ENCODE measurements at regions not wholly inside any gene's neighbourhood (a gene's known extent, or its start where the extent isn't known, plus 50 kb on each side); places are given as distances from the start of the nearest gene placed in this dataset.

- H3K4me2 ChIP-seq: no peak overlapping the region
- H3K4me1 ChIP-seq: no peaks in the 10 kb centered on the region
- no peaks in the 10 kb centered on the region for H3K9me3 ChIP-seq
- CTCF ChIA-PET: no interaction called here
- POLR2A ChIA-PET: no interaction called here
- TF ChIP-seq ZNF302 (CRISPR knock-in tag; IDR thresholded peaks at IDR 0.05) (no peak), CBX8 (IDR thresholded peaks at IDR 0.05) (no peak)
- ATAC-seq (no peak), FAIRE-seq (no peak), DNase-seq (ENCODE audit: low read depth in 1 of 2, low spot score in 1 of 2) (no peak)
- no peak overlapping the region for H3K4me3 ChIP-seq
- no peak overlapping the region for H3K27ac ChIP-seq
- WGBS (ENCODE audit: missing lambda C conversion rate): 2% methylated on average over 2 of the region's 2 CpGs
Observed at GRCh38 chr4:79201971-79202370, 123.9 kb downstream of the NAA11 start.

GRCh38 chr4:79199743-79200142 lies 126.1 kb downstream of the NAA11 start:
- H3K4me1 ChIP-seq: no peaks in the 10 kb centered on the region
- H3K4me2 ChIP-seq: no peak overlapping the region
- no peak overlapping the region for H3K27ac ChIP-seq
- no peaks in the 10 kb centered on the region for H3K9me3 ChIP-seq
- ChIA-PET POLR2A (no interaction called here), CTCF (no interaction called here)
- 43% methylated on average over 2 of the region's 2 CpGs for WGBS (ENCODE audit: missing lambda C conversion rate)
- no peak for FAIRE-seq
- DNase-seq (ENCODE audit: low read depth in 1 of 2, low spot score in 1 of 2): no peak
- no peak for TF ChIP-seq MAX (IDR thresholded peaks at IDR 0.05)
- no peak for TF ChIP-seq ZFP36 (IDR thresholded peaks at IDR 0.05; ENCODE audit: borderline replicate concordance, partially characterized antibody)
- ATAC-seq: no peak
- no peak overlapping the region for H3K4me3 ChIP-seq

- no peaks in the 10 kb centered on the region for H3K4me1 ChIP-seq
- CTCF ChIA-PET: no interaction called here
- POLR2A ChIA-PET: no interaction called here
- no peak overlapping the region for H3K27ac ChIP-seq
- H3K9me3 ChIP-seq: no peaks in the 10 kb centered on the region
- WGBS (ENCODE audit: missing lambda C conversion rate): 18% methylated on average over 5 of the region's 5 CpGs
- ATAC-seq (no peak), DNase-seq (ENCODE audit: low read depth in 1 of 2, low spot score in 1 of 2) (no peak), FAIRE-seq (no peak)
- H3K4me3 ChIP-seq: no peak overlapping the region
- H3K4me2 ChIP-seq: no peak overlapping the region
- TF ChIP-seq HOXB5 (CRISPR knock-in tag; IDR thresholded peaks at IDR 0.05) (no peak), RNF2 (IDR thresholded peaks at IDR 0.05; ENCODE audit: borderline replicate concordance, low read depth) (no peak), E2F6 (IDR thresholded peaks at IDR 0.05; ENCODE audit: borderline replicate concordance, low read depth) (no peak), CHD2 (IDR thresholded peaks at IDR 0.05; ENCODE audit: low read length, partially characterized antibody) (no peak), RCOR1 (IDR thresholded peaks at IDR 0.05; ENCODE audit: low read depth, low read length) (no peak), HES2 (IDR thresholded peaks at IDR 0.05) (no peak), EHMT2 (IDR thresholded peaks at IDR 0.05; ENCODE audit: low read depth) (no peak), MYC (IDR thresholded peaks at IDR 0.05; ENCODE audit: borderline replicate concordance, low read length) (no peak), ZSCAN20 (CRISPR knock-in tag; IDR thresholded peaks at IDR 0.05) (no peak), CHD4 (IDR thresholded peaks at IDR 0.05; ENCODE audit: borderline replicate concordance) (no peak), RAD21 (conservative IDR thresholded peaks at IDR 0.05 in 1 of 2, IDR thresholded peaks at IDR 0.05 in 1 of 2) (no peak), JUNB (IDR thresholded peaks at IDR 0.05) (no peak), JUN (IDR thresholded peaks at IDR 0.05) (no peak), ELK1 (IDR thresholded peaks at IDR 0.05; ENCODE audit: low read depth, low read length) (no peak), NPAS2 (CRISPR knock-in tag; IDR thresholded peaks at IDR 0.05; ENCODE audit: borderline replicate concordance) (no peak), TP53 (CRISPR knock-in tag; IDR thresholded peaks at IDR 0.05) (no peak), REST (IDR thresholded peaks at IDR 0.05) (no peak)
Observed at GRCh38 chr4:79198951-79199587, 126.8 kb downstream of the NAA11 start.

Measured in A549 (cell line).